HEK293 (cell line): ENCODE measurements at regions not wholly inside any gene's neighbourhood (a gene's known extent, or its start where the extent isn't known, plus 50 kb on each side); places are given as distances from the start of the nearest gene placed in this dataset.

Experiments used
- CTCF ChIA-PET: fragments of 350-600 bp; formaldehyde crosslinking; extraction: SDS; loops from one replicate; lab custom pipeline; 2021; ENCODE audit warnings: antibody characterized with exemption; lab: Yijun Ruan, JAX
- POLR2A ChIA-PET: fragments of 300-600 bp; formaldehyde crosslinking; extraction: SDS; loops from one replicate; lab custom pipeline; 2020; ENCODE audit warnings: antibody characterized with exemption, inconsistent platforms; lab: Yijun Ruan, JAX
- H3K27ac ChIP-seq: fragments of 200-500 bp; sonication (Bioruptor generic); 2 replicates; pipeline ENCODE4 v1.5.1; 2014; ENCODE audit warnings: low read depth, low read length, control low read depth, inconsistent platforms; ENCODE audit errors: extremely low read depth
- H3K36me3 ChIP-seq, 2 experiments: fragments of 200-500 bp in 1 of 2; sonication (Bioruptor generic) in 1 of 2; 1 replicate in 1 of 2; 2 replicates in 1 of 2; pipeline ENCODE4 v1.5.1; 2014 to 2017; ENCODE audit warnings: inconsistent platforms in 2 of 2, low read length in 2 of 2; ENCODE audit not compliant: control insufficient read depth in 2 of 2, insufficient read depth in 1 of 2
- H3K4me1 ChIP-seq: fragments of 200-500 bp; sonication (Bioruptor generic); 2 replicates; pipeline ENCODE4 v1.5.1; 2014; ENCODE audit warnings: mild to moderate bottlenecking, low read length, inconsistent platforms; ENCODE audit not compliant: control insufficient read depth, insufficient read depth
- H3K4me3 ChIP-seq: 2 replicates; pipeline ENCODE4 v1.5.1; 2011; ENCODE audit warnings: low read depth, mild to moderate bottlenecking, control low read depth, low read length, moderate library complexity
- H3K9me3 ChIP-seq: fragments of 200-500 bp; sonication (Bioruptor generic); 2 replicates; pipeline ENCODE4 v1.5.1; 2014; ENCODE audit warnings: low read depth, low read length, inconsistent platforms; ENCODE audit not compliant: control insufficient read depth, insufficient read depth
- GLI2 ChIP-seq: fragments of 450-650 bp; formaldehyde crosslinking; IDR thresholded peaks from 2 replicates; pipeline ENCODE4; 2017; ENCODE audit warnings: missing biosample characterization, missing genetic modification characterization, low read depth, borderline replicate concordance
- KLF16 ChIP-seq: fragments of 450-650 bp; formaldehyde crosslinking; IDR thresholded peaks from 2 replicates; pipeline ENCODE4 v1.5.1; 2017; ENCODE audit warnings: missing biosample characterization, missing genetic modification characterization
- ZBTB10 ChIP-seq: fragments of 450-650 bp; formaldehyde crosslinking; IDR thresholded peaks from 2 replicates; pipeline ENCODE4 v1.5.1; 2016; ENCODE audit warnings: missing biosample characterization, missing genetic modification characterization
- ZBTB44 ChIP-seq: fragments of 450-650 bp; IDR thresholded peaks from 2 replicates; pipeline ENCODE4 v1.5.1; 2018; ENCODE audit warnings: missing biosample characterization, mild to moderate bottlenecking, missing genetic modification characterization
- ZEB2 ChIP-seq: fragments of 450-650 bp; formaldehyde crosslinking; IDR thresholded peaks from 2 replicates; pipeline ENCODE4 v1.5.1; 2016; ENCODE audit warnings: missing biosample characterization, missing genetic modification characterization
- ZNF148 ChIP-seq: fragments of 450-650 bp; formaldehyde crosslinking; IDR thresholded peaks from 2 replicates; pipeline ENCODE4 v1.5.0; 2017; ENCODE audit warnings: missing biosample characterization, missing genetic modification characterization, borderline replicate concordance
- ZNF324 ChIP-seq: fragments of 450-650 bp; formaldehyde crosslinking; IDR thresholded peaks from 2 replicates; pipeline ENCODE4 v1.5.1; 2016; ENCODE audit warnings: missing biosample characterization, missing genetic modification characterization
- ZNF501 ChIP-seq: fragments of 450-650 bp; formaldehyde crosslinking; IDR thresholded peaks from 2 replicates; pipeline ENCODE4 v1.5.1; 2016; ENCODE audit warnings: missing biosample characterization, missing genetic modification characterization
- ZNF529 ChIP-seq: fragments of 450-650 bp; formaldehyde crosslinking; IDR thresholded peaks from 2 replicates; pipeline ENCODE4 v1.5.1; 2017; ENCODE audit warnings: missing genetic modification characterization, missing biosample characterization; ENCODE audit not compliant: insufficient replicate concordance
- ZNF785 ChIP-seq: fragments of 450-650 bp; formaldehyde crosslinking; IDR thresholded peaks from 2 replicates; pipeline ENCODE4 v1.5.1; 2016; ENCODE audit warnings: missing biosample characterization, missing genetic modification characterization
- TF ChIP-seq, protein P1 (sequence below): fragments of 450-650 bp; formaldehyde crosslinking; IDR thresholded peaks from 2 replicates; pipeline ENCODE4 v1.5.1; 2016; ENCODE audit warnings: missing biosample characterization, missing genetic modification characterization
- TF ChIP-seq, protein P2 (sequence below): fragments of 450-650 bp; formaldehyde crosslinking; IDR thresholded peaks from 2 replicates; pipeline ENCODE4 v1.5.1; 2016; ENCODE audit warnings: missing biosample characterization, missing genetic modification characterization

DNA sequence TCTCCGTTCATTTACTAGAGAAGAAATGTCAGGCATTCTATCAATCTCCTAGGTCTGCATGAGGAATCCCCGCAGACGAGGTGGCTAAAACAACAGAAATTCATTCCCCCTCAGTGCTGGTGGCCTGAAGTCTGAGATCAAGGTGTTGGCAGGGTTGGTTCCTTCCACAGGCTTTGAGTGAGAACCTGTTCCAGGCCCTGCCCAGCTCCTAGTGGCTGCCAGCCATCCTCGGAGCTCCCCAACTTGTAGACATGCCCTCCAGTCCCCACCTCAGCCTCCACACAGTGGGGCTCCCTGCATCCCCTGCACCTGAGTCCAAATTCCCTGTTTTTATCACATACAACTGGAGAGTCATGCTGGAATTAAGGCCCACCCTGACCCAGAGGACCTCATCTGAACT, 145.3 kb upstream of the ALKAL2 start:
- no peaks in the 10 kb centered on the region for H3K36me3 ChIP-seq
- no peak overlapping the region for H3K4me3 ChIP-seq
- TF ChIP-seq, protein P1, sequence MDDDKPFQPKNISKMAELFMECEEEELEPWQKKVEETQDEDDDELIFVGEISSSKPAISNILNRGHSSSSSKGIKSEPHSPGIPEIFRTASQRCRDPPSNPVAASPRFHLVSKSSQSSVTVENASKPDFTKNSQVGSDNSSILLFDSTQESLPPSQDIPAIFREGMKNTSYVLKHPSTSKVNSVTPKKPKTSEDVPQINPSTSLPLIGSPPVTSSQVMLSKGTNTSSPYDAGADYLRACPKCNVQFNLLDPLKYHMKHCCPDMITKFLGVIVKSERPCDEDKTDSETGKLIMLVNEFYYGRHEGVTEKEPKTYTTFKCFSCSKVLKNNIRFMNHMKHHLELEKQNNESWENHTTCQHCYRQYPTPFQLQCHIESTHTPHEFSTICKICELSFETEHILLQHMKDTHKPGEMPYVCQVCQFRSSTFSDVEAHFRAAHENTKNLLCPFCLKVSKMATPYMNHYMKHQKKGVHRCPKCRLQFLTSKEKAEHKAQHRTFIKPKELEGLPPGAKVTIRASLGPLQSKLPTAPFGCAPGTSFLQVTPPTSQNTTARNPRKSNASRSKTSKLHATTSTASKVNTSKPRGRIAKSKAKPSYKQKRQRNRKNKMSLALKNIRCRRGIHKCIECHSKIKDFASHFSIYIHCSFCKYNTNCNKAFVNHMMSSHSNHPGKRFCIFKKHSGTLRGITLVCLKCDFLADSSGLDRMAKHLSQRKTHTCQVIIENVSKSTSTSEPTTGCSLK (tag by site-specific recombination) = no peak
- TF ChIP-seq ZNF148 (tag by site-specific recombination) = no peak
- TF ChIP-seq ZBTB44 (tag by site-specific recombination) = no peak
- no peak for TF ChIP-seq ZBTB10
- no peak for TF ChIP-seq ZNF785 (tag by site-specific recombination)
- TF ChIP-seq KLF16 (tag by site-specific recombination) = no peak
- TF ChIP-seq ZNF501 = no peak
- no peak for TF ChIP-seq GLI2 (tag by site-specific recombination)
- ChIA-PET POLR2A (no interaction called here), CTCF (no interaction called here)
- H3K27ac ChIP-seq = no peak overlapping the region
- H3K9me3 ChIP-seq = no peaks in the 10 kb centered on the region
- H3K4me1 ChIP-seq = no peaks in the 10 kb centered on the region

GRCh38 chr2:430291-431040, 142.6 kb upstream of the ALKAL2 start:
- CTCF ChIA-PET = interaction anchor here (0.7 kb wide), 1 partner anchor 183 kb away, joined by 3 read pairs; no protein-coding TSS in a partner anchor
- TF ChIP-seq ZNF324 (tag by site-specific recombination) (no peak), ZNF529 (no peak), ZEB2 (tag by site-specific recombination) (no peak)
- TF ChIP-seq, protein P2, sequence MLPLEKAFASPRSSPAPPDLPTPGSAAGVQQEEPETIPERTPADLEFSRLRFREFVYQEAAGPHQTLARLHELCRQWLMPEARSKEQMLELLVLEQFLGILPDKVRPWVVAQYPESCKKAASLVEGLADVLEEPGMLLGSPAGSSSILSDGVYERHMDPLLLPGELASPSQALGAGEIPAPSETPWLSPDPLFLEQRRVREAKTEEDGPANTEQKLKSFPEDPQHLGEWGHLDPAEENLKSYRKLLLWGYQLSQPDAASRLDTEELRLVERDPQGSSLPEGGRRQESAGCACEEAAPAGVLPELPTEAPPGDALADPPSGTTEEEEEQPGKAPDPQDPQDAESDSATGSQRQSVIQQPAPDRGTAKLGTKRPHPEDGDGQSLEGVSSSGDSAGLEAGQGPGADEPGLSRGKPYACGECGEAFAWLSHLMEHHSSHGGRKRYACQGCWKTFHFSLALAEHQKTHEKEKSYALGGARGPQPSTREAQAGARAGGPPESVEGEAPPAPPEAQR (tag by site-specific recombination) = no peak
- TF ChIP-seq, all 188 proteins: peak for 0
- Histone ChIP-seq H3K4me3 (no peak overlapping the region), H3K4me1 (no peaks in the 10 kb centered on the region), H3K36me3 (no peaks in the 10 kb centered on the region), H3K9me3 (no peaks in the 10 kb centered on the region), H3K27ac (no peak overlapping the region)
- POLR2A ChIA-PET = no interaction called here
